ENCODE measurements at regions not wholly inside any gene's neighbourhood (a gene's known extent, or its start where the extent isn't known, plus 50 kb on each side); places are given as distances from the start of the nearest gene placed in this dataset.

GRCh38 chr3:8097690-8098089 is 403.9 kb upstream of the LMCD1 start:
- no peak for DNase-seq (ENCODE audit: low spot score)
- intact Hi-C loops (cut with DNase I), result no loop called here

- intact Hi-C loops (cut with DNase I), result no loop called here
- DNase-seq (ENCODE audit: low spot score), result no peak
These were observed 397.7 kb upstream of the LMCD1 start for GRCh38 chr3:8103954-8104353.

GRCh38 chr3:8106921-8107320 is 394.7 kb upstream of the LMCD1 start:
- DNase-seq (ENCODE audit: low spot score), result no peak
- intact Hi-C loops (cut with DNase I), result no loop called here

DNA sequence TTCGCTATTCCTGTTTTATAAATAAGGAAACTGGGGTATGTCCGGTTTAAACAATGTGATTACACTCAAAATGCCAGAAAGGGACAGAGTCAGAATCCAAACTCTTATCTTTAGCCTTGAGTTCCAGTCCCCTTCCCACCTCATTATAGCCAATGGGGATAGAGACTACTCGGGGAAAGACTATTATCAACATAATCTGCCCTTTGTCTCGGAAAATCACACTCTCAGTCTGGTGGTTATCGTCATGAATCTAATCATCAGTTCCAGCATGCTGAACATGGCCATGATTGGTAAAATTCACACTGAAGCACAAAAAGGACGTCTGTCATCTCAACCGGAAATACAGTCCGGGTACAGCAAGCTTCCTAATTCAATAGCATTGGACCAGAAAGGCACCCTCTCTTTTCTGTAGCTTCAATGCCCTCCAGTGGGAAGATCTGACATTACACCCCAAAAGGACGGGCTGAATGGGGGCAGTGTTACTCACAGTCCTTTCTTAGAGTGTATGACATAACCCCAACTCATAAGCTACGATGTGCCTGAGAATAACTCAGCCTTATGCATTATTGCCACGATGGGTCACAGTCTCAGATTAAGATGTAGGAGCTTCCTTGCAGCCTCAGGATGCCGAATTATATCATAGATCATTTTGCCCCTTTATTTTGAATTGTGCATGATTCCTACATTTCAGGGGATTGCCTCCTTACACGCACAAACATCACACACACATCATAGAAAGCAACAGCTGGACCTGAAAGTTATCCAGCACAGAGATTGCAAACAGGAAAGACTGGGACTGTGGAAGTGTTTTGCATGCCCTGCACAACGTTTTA is 390.4 kb upstream of the LMCD1 start:
- DNase-seq (ENCODE audit: low spot score), result no peak
- intact Hi-C loops (cut with DNase I), result no loop called here

GRCh38 chr3:8112587-8112986 is 389.0 kb upstream of the LMCD1 start:
- intact Hi-C loops (cut with DNase I), result no loop called here
- DNase-seq (ENCODE audit: low spot score), result no peak

DNA sequence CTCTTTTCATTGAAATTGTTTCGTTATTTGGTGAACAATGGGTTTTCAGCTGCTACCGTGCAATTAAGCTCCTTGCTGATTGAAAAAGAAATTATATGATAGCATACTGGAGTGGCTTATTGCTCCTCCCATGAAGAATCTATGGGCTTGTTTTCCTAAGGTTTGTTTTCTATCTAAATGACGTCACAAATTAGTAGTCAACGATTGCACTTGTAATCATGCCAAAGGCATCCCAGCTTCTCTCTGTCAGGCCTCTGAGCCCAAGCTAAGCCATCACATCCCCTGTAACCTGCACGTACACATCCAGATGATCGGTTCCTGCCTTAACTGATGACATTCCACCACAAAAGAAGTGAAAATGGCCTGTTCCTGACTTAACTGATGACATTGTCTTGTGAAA is 388.0 kb upstream of the LMCD1 start:
- intact Hi-C loops (cut with DNase I), result no loop called here
- no peak for DNase-seq (ENCODE audit: low spot score)

DNA sequence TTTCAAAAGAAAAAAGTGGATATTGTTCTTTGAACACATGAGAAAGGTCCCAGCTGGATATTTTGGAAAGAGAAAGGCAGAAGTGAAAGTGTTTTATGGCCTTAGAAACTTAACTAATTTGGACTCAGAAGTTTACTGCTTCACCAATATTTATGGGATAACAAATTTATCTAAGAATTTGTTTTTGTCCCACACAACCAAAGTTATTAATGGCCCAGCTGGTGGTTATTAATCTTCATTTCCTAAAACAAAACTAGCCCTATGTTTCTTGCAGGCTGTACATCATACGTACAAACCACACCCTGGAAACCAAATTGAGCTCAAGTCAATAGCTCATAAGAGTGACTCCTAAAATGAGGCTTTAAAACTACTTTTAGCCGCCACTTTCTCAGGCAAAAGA is 372.9 kb upstream of the LMCD1 start:
- intact Hi-C loops (cut with DNase I), result loop anchor here in 1 of 2 donors (10.0 kb wide), 1 partner anchor 276 kb away; no protein-coding TSS in a partner anchor
- no peak for DNase-seq (ENCODE audit: low spot score)

- intact Hi-C loops (cut with DNase I), result no loop called here
- no peak for DNase-seq (ENCODE audit: low spot score)
These were observed 365.1 kb upstream of the LMCD1 start for GRCh38 chr3:8136553-8136952.

DNA sequence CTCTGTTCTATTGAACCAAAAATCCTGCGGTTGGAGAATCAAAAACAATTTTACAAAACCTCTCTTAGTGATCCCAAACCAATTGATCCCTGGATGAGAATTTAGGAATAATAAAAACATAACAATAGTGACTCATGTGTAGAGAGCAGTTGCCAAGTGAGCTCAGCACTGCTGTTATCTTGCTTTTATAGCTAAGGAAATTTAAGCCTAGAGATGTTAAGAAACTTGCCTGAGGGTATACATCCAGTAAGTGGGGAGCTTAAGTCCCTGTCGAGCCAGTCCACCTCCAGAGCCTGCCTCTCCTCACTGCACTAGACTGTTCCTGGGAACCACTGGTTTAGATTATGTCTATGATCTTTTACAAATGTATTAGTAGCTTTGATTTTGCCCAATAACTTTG is 358.4 kb upstream of the LMCD1 start:
- intact Hi-C loops (cut with DNase I), result no loop called here
- DNase-seq (ENCODE audit: low spot score), result no peak

DNA sequence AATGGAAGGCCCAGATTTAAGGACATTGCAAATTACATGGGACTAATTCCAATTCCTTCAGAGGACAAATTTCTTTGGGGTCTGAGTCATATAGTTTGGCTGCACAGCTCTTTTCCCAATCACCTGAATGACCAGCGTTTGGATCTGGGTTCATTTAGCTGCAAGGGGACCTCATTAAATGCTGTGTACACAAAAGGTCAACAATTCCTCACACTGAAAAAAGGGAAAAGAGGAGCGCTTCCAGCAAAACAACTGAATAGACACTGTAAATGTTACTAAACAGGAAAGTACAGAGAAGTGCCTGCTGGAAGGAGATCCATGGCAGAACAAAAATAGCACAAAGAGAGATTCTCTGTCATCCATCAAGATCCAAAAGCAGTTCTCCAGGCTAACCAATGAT is 356.0 kb upstream of the LMCD1 start:
- no peak for DNase-seq (ENCODE audit: low spot score)
- intact Hi-C loops (cut with DNase I), result no loop called here

DNA sequence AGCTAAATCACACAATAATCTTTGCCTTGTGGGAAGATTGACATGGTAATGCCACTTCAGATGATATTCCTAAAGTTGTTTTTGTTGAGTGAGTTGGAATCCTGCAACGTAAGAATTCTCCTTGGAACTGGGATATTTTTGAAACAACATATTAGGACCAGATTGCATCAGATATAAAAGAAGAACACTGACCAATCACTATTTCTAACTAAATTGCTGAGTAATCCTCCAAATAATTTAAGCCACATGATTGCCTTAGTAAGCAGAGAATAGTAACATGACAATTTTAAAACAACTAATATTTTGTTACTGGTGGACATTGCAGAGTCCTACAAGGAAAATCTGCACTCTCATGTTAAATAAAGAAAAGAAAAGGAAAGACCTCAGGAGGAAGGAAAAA is 353.9 kb upstream of the LMCD1 start:
- intact Hi-C loops (cut with DNase I), result no loop called here
- DNase-seq (ENCODE audit: low spot score), result no peak

- intact Hi-C loops (cut with DNase I), result no loop called here
- no peak for DNase-seq (ENCODE audit: low spot score)
These were observed 348.7 kb upstream of the LMCD1 start for GRCh38 chr3:8152821-8153418.

GRCh38 chr3:8153800-8154199 is 347.8 kb upstream of the LMCD1 start:
- intact Hi-C loops (cut with DNase I), result no loop called here
- DNase-seq (ENCODE audit: low spot score), result no peak

GRCh38 chr3:8154617-8155016 is 347.0 kb upstream of the LMCD1 start:
- no peak for DNase-seq (ENCODE audit: low spot score)
- intact Hi-C loops (cut with DNase I), result no loop called here

DNA sequence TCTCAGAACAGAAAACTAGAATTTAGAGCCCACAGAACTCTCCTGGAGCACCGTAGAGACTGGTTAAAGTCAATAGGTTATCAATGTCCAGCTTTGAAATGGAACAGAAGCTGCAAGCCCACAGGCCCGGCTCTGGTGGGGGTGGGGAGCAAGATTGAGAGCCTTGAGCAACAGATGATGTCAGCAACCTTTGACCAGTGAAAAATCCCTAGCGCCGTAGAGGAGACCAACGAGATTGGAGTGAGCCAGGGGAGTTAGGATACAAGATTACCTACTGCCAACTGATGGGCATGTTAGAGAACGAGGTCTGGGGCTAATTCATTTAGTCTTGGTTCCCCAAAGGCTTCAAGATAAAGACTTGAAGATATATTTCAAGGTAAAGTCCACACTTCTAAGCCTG is 345.5 kb upstream of the LMCD1 start:
- intact Hi-C loops (cut with DNase I), result no loop called here
- no peak for DNase-seq (ENCODE audit: low spot score)

DNA sequence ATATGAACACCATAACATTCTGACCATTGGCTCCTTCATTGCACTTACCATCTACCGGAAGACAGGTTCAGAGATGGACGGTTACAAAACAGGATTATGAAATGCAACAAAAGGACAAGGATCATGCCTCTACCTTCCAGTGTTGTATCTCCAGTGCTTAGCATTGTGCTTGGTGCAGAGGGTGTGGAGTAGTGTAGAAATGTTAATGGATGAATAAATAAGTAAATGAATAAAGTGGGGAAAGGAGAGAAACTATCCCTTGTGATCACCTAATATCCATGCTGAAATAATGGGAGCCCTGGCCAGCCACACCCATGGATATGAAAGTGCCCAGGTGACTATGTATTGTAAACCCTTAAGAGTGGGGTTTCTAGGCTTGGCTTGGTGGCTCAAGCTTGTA is 344.8 kb upstream of the LMCD1 start:
- intact Hi-C loops (cut with DNase I), result no loop called here
- no peak for DNase-seq (ENCODE audit: low spot score)

DNA sequence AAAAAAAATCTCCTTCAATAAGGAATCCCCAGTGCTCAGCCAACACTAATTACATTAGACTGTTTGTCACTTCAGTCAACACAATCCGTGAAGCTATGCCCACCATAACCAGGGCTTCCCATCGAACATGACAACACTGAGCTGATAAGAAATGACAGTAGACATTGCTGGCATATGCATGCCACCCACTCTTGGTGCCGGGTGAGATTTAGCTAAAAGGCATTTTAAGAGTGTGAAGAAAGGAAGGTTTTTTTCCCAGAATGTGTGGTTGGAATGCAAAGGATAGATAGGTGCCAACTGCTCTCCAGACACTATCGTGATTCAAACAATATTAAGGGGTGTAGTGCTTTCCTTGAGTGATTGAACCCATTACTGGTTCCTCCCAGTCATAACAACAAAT is 344.0 kb upstream of the LMCD1 start:
- no peak for DNase-seq (ENCODE audit: low spot score)
- intact Hi-C loops (cut with DNase I), result no loop called here

- intact Hi-C loops (cut with DNase I), result no loop called here
- no peak for DNase-seq (ENCODE audit: low spot score)
These were observed 337.5 kb upstream of the LMCD1 start for GRCh38 chr3:8164145-8164544.

GRCh38 chr3:8166014-8166413 is 335.6 kb upstream of the LMCD1 start:
- intact Hi-C loops (cut with DNase I), result no loop called here

GRCh38 chr3:8170971-8171508 is 330.6 kb upstream of the LMCD1 start:
- DNase-seq (ENCODE audit: low spot score), result no peak
- intact Hi-C loops (cut with DNase I), result no loop called here

More at GRCh38 chr3:8166014-8166413, 335.6 kb upstream of the LMCD1 start:
- DNase-seq (ENCODE audit: low spot score), result no peak

DNA sequence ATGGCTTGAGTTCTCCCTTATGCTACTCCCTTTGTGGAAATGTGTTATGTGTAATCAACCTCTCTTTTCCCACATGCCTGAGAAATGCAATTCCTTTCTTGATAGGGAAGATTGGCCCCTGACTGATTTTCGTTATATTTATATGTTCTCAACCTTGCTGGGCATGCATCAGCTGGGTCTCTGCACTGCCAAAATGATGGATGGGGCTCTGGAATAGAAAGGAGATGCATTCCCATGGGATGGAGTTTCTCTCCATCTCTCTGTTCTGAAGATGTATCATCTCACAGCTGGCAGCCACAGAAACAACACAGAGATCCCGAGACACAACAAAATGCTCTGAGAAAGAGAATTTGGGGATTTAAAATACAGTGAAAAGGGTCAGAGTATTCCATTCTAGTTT is 327.7 kb upstream of the LMCD1 start:
- no peak for DNase-seq (ENCODE audit: low spot score)

More for the DNA sequence above, 327.7 kb upstream of the LMCD1 start:
- intact Hi-C loops (cut with DNase I), result no loop called here
